Osteoblast (primary cell): ENCODE measurements at regions not wholly inside any gene's neighbourhood (a gene's known extent, or its start where the extent isn't known, plus 50 kb on each side); places are given as distances from the start of the nearest gene placed in this dataset.

Source experiments
- DNase-seq: peaks from one replicate; pipeline ENCODE4 v3.0.0; 2011; ENCODE audit warnings: low spot score, mixed read lengths; ENCODE audit not compliant: insufficient read length; ENCODE audit errors: missing footprints
- H2AFZ ChIP-seq: 2 replicates; pipeline ENCODE4 v1.6.0; 2011; ENCODE audit warnings: mild to moderate bottlenecking, low read length
- H3K27ac ChIP-seq: 2 replicates; pipeline ENCODE4 v1.5.1; 2011; ENCODE audit warnings: mild to moderate bottlenecking, low read depth, low read length, moderate library complexity
- H3K27me3 ChIP-seq: 2 replicates; pipeline ENCODE4 v1.6.0; 2012; ENCODE audit warnings: mild to moderate bottlenecking, control low read depth, inconsistent platforms, low read length, moderate library complexity; ENCODE audit not compliant: insufficient read depth
- H3K36me3 ChIP-seq: 2 replicates; pipeline ENCODE4 v1.5.1; 2011; ENCODE audit warnings: mild to moderate bottlenecking, low read length, control low read depth, moderate library complexity; ENCODE audit not compliant: insufficient read depth
- H3K4me1 ChIP-seq: 2 replicates; pipeline ENCODE4 v1.5.1; 2011; ENCODE audit warnings: mild to moderate bottlenecking, low read length, control low read depth, moderate library complexity; ENCODE audit not compliant: insufficient read depth
- H3K4me2 ChIP-seq: 2 replicates; pipeline ENCODE4 v1.6.0; 2011; ENCODE audit warnings: mild to moderate bottlenecking, low read length; ENCODE audit not compliant: insufficient read depth
- H3K4me3 ChIP-seq: fragments of 200-600 bp; sonication (generic); 3 replicates; pipeline ENCODE4 v1.5.1; 2012; ENCODE audit warnings: mild to moderate bottlenecking, low read length, inconsistent platforms; ENCODE audit not compliant: insufficient read depth
- H3K79me2 ChIP-seq: 2 replicates; pipeline ENCODE4 v1.6.0; 2012; ENCODE audit warnings: mild to moderate bottlenecking, low read length, control low read depth, inconsistent platforms; ENCODE audit not compliant: insufficient read depth
- H3K9me3 ChIP-seq: 2 replicates; pipeline ENCODE4 v1.5.1; 2011; ENCODE audit warnings: low read depth, low read length, control low read depth
- H4K20me1 ChIP-seq: 2 replicates; pipeline ENCODE4 v1.6.0; 2012; ENCODE audit warnings: mild to moderate bottlenecking, low read length, control low read depth; ENCODE audit not compliant: insufficient read depth
- TF ChIP-seq, protein P1 (sequence below): IDR thresholded peaks from 2 replicates; pipeline ENCODE4 v1.5.1; 2011; ENCODE audit warnings: mild to moderate bottlenecking, low read depth, low read length, moderate library complexity; ENCODE audit errors: extremely low read depth

DNA sequence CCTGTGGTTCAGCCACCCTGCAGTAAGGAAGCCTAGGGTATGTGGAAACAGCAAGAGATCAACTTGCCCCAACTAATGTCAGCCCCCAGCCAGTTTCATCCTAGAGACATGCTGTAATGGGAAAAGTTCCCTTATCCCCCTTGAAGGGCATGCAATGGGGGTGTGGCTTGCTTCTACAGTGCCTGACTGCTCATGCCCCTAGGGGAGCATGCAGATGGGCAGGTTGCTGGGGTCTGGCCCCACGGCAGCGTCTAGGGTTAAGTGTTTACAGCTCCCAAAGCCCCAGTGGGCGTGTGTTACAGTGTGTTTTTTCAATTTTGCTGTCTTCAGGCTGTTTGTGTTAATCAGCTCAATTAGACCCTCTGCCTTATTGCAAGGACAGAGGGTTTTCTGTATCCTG lies 1105.9 kb downstream of the AMY1C start:
- TF ChIP-seq, protein P1, sequence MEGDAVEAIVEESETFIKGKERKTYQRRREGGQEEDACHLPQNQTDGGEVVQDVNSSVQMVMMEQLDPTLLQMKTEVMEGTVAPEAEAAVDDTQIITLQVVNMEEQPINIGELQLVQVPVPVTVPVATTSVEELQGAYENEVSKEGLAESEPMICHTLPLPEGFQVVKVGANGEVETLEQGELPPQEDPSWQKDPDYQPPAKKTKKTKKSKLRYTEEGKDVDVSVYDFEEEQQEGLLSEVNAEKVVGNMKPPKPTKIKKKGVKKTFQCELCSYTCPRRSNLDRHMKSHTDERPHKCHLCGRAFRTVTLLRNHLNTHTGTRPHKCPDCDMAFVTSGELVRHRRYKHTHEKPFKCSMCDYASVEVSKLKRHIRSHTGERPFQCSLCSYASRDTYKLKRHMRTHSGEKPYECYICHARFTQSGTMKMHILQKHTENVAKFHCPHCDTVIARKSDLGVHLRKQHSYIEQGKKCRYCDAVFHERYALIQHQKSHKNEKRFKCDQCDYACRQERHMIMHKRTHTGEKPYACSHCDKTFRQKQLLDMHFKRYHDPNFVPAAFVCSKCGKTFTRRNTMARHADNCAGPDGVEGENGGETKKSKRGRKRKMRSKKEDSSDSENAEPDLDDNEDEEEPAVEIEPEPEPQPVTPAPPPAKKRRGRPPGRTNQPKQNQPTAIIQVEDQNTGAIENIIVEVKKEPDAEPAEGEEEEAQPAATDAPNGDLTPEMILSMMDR = no peak

DNA sequence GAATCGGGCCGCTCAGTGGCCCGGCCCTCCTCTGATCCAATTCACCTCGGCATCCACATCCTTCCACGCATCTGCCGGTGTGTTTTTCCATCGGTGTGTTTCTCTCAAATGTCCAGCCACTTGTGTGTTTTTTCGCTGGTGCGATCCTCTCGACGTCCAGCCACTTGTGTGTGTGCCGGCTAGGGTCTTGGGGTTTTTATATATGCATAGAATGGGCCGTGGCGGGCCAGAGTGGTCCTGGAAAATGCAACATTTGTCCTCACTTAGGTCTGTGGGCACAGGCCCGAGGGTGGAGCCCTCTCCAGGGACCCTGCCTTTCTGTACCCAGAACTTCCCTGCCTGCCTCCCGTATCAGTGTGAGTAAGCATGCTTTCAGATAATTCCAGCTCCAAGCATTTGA lies 1106.4 kb downstream of the AMY1C start:
- Histone ChIP-seq H3K27me3 (no peaks in the 10 kb centered on the region), H3K9me3 (peaks cover 3% of the 10 kb centered on the region), H3K4me3 (no peak overlapping the region), H3K27ac (no peak overlapping the region), H3K4me1 (no peaks in the 10 kb centered on the region), H2AFZ (no peak overlapping the region), H3K79me2 (no peaks in the 10 kb centered on the region), H4K20me1 (no peaks in the 10 kb centered on the region), H3K36me3 (no peaks in the 10 kb centered on the region), H3K4me2 (no peak overlapping the region)
- TF ChIP-seq, protein P1 = no peak
- no peak for DNase-seq

More for the DNA sequence above, 1105.9 kb downstream of the AMY1C start:
- Histone ChIP-seq H3K4me3 (no peak overlapping the region), H3K36me3 (no peaks in the 10 kb centered on the region), H3K9me3 (peaks cover 3% of the 10 kb centered on the region), H3K79me2 (no peaks in the 10 kb centered on the region), H4K20me1 (no peaks in the 10 kb centered on the region), H3K27ac (no peak overlapping the region), H2AFZ (no peak overlapping the region), H3K4me2 (no peak overlapping the region), H3K27me3 (no peaks in the 10 kb centered on the region), H3K4me1 (no peaks in the 10 kb centered on the region)
- no peak for DNase-seq

DNA sequence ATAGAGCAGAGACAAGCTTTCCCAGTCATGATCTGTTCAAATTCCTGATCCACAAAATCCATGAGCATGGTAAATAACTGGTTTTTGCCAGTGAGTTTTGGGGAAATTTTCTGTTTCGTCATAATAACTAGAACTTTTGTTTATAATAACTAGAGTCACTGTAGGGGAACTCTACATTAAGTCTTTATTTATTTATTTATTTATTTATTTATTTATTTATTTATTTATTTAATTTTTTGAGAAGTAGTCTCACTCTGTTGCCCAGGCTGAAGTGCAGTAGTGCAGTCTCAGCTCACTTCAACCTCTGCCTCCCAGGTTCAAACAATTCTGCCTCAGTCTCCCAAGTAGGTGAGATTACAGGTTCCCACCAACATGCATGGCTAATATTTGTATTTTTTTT lies 1106.8 kb downstream of the AMY1C start:
- Histone ChIP-seq H2AFZ (no peak overlapping the region), H3K4me1 (no peaks in the 10 kb centered on the region), H3K36me3 (no peaks in the 10 kb centered on the region), H3K9me3 (peaks cover 3% of the 10 kb centered on the region), H3K79me2 (no peaks in the 10 kb centered on the region), H4K20me1 (no peaks in the 10 kb centered on the region), H3K4me3 (no peak overlapping the region), H3K4me2 (no peak overlapping the region), H3K27ac (no peak overlapping the region), H3K27me3 (no peaks in the 10 kb centered on the region)
- TF ChIP-seq, protein P1 = no peak
- DNase-seq = no peak

DNA sequence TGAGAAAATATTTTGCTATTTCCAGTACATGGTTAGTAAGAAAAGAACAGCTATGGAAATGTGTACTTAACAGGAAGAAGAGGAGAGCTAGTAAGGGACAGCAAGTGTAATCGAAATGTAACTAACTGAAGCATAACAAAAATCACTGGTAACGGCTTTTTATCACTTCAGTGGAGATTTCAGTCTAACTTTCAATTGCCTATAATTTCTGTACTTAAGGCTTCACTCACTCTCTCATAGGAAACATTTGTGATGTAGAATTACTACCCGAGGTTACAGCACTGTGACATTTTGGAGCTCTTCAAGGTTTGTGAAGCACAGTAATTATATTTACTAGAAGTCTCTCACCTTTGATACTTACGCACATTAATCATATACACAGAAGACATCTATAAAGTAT lies 1119.1 kb downstream of the AMY1C start:
- Histone ChIP-seq H2AFZ (no peak overlapping the region), H3K9me3 (no peaks in the 10 kb centered on the region), H3K27ac (no peak overlapping the region), H3K36me3 (no peaks in the 10 kb centered on the region), H3K4me2 (no peak overlapping the region), H4K20me1 (no peaks in the 10 kb centered on the region), H3K4me3 (no peak overlapping the region), H3K79me2 (no peaks in the 10 kb centered on the region), H3K27me3 (no peaks in the 10 kb centered on the region), H3K4me1 (no peaks in the 10 kb centered on the region)
- TF ChIP-seq, protein P1 = no peak
- no peak for DNase-seq
